Activated T-cell treated with anti-CD3 and anti-CD28 coated beads, Interleukin-2, amount 50 U/mL, for 24 hours (primary cell): ENCODE measurements at regions not wholly inside any gene's neighbourhood (a gene's known extent, or its start where the extent isn't known, plus 50 kb on each side); places are given as distances from the start of the nearest gene placed in this dataset.

Experiments used
- DNase-seq: peaks from one replicate; pipeline ENCODE4 v3.0.0-alpha.2; 2020
- H3K27ac Mint-ChIP-seq: 2 replicates; pipeline ENCODE4 v1.8.0; 2020; ENCODE audit warnings: mild to moderate bottlenecking, mixed read lengths
- H3K27me3 Mint-ChIP-seq: 2 replicates; pipeline ENCODE4 v1.8.0; 2020; ENCODE audit warnings: mixed read lengths
- H3K36me3 Mint-ChIP-seq: 2 replicates; pipeline ENCODE4 v1.8.0; 2020; ENCODE audit warnings: low read depth, mixed read lengths
- H3K4me1 Mint-ChIP-seq: 2 replicates; pipeline ENCODE4 v1.8.0; 2020; ENCODE audit warnings: low read depth, mixed read lengths
- H3K4me3 Mint-ChIP-seq: 2 replicates; pipeline ENCODE4 v1.8.0; 2020; ENCODE audit warnings: mild to moderate bottlenecking, moderate library complexity, mixed read lengths
- H3K9me3 Mint-ChIP-seq: 2 replicates; pipeline ENCODE4 v1.8.0; 2020; ENCODE audit warnings: mixed read lengths

- Mint-ChIP-seq H3K36me3 (no peaks in the 10 kb centered on the region), H3K9me3 (no peaks in the 10 kb centered on the region), H3K27ac (no peak overlapping the region), H3K4me1 (peaks cover 14% of the 10 kb centered on the region), H3K27me3 (peaks cover 7% of the 10 kb centered on the region), H3K4me3 (no peak overlapping the region)
- DNase-seq = no peak
Measured at GRCh38 chr4:149986917-149987316, 91.3 kb upstream of the DCLK2 start.

- Mint-ChIP-seq H3K4me1 (peaks cover 14% of the 10 kb centered on the region), H3K36me3 (no peaks in the 10 kb centered on the region), H3K27me3 (peaks cover 7% of the 10 kb centered on the region), H3K27ac (no peak overlapping the region), H3K4me3 (no peak overlapping the region), H3K9me3 (no peaks in the 10 kb centered on the region)
- no peak for DNase-seq
Measured at GRCh38 chr4:149987330-149988086, 90.7 kb upstream of the DCLK2 start.

GRCh38 chr4:149988087-149988410 is 90.2 kb upstream of the DCLK2 start:
- no peaks in the 10 kb centered on the region for H3K9me3 Mint-ChIP-seq
- H3K4me3 Mint-ChIP-seq = no peak overlapping the region
- no peaks in the 10 kb centered on the region for H3K36me3 Mint-ChIP-seq
- H3K27me3 Mint-ChIP-seq = peaks cover 10% of the 10 kb centered on the region
- H3K27ac Mint-ChIP-seq = no peak overlapping the region
- DNase-seq = no peak
- peaks cover 14% of the 10 kb centered on the region for H3K4me1 Mint-ChIP-seq

GRCh38 chr4:149993030-149993429 is 85.2 kb upstream of the DCLK2 start:
- no peak overlapping the region for H3K27ac Mint-ChIP-seq
- H3K4me3 Mint-ChIP-seq = no peak overlapping the region
- DNase-seq = no peak
- H3K36me3 Mint-ChIP-seq = no peaks in the 10 kb centered on the region
- peaks cover 5% of the 10 kb centered on the region for H3K4me1 Mint-ChIP-seq
- H3K9me3 Mint-ChIP-seq = no peaks in the 10 kb centered on the region
- H3K27me3 Mint-ChIP-seq = peaks cover 10% of the 10 kb centered on the region

GRCh38 chr4:149995134-149995756 is 83.0 kb upstream of the DCLK2 start:
- no peaks in the 10 kb centered on the region for H3K36me3 Mint-ChIP-seq
- H3K4me3 Mint-ChIP-seq = no peak overlapping the region
- H3K4me1 Mint-ChIP-seq = peaks cover 7% of the 10 kb centered on the region
- DNase-seq = no peak
- H3K27me3 Mint-ChIP-seq = peaks cover 12% of the 10 kb centered on the region
- no peak overlapping the region for H3K27ac Mint-ChIP-seq
- H3K9me3 Mint-ChIP-seq = no peaks in the 10 kb centered on the region

- H3K27me3 Mint-ChIP-seq = peaks cover 12% of the 10 kb centered on the region
- no peak for DNase-seq
- peaks cover 7% of the 10 kb centered on the region for H3K4me1 Mint-ChIP-seq
- no peaks in the 10 kb centered on the region for H3K9me3 Mint-ChIP-seq
- no peaks in the 10 kb centered on the region for H3K36me3 Mint-ChIP-seq
- H3K4me3 Mint-ChIP-seq = no peak overlapping the region
- no peak overlapping the region for H3K27ac Mint-ChIP-seq
Measured at GRCh38 chr4:149997881-149998421, 80.3 kb upstream of the DCLK2 start.

- no peaks in the 10 kb centered on the region for H3K9me3 Mint-ChIP-seq
- peaks cover 7% of the 10 kb centered on the region for H3K4me1 Mint-ChIP-seq
- peaks cover 15% of the 10 kb centered on the region for H3K27me3 Mint-ChIP-seq
- no peak overlapping the region for H3K27ac Mint-ChIP-seq
- no peak overlapping the region for H3K4me3 Mint-ChIP-seq
- no peak for DNase-seq
- H3K36me3 Mint-ChIP-seq = no peaks in the 10 kb centered on the region
Measured at GRCh38 chr4:149999485-150000074, 78.7 kb upstream of the DCLK2 start.

- H3K9me3 Mint-ChIP-seq = no peaks in the 10 kb centered on the region
- no peak overlapping the region for H3K27ac Mint-ChIP-seq
- no peaks in the 10 kb centered on the region for H3K36me3 Mint-ChIP-seq
- H3K4me3 Mint-ChIP-seq = no peak overlapping the region
- H3K4me1 Mint-ChIP-seq = peaks cover 7% of the 10 kb centered on the region
- no peak for DNase-seq
- peaks cover 19% of the 10 kb centered on the region for H3K27me3 Mint-ChIP-seq
Measured at GRCh38 chr4:150001815-150002214, 76.4 kb upstream of the DCLK2 start.

- H3K9me3 Mint-ChIP-seq = no peaks in the 10 kb centered on the region
Measured at GRCh38 chr4:150002561-150002960, 75.7 kb upstream of the DCLK2 start.

GRCh38 chr4:150004481-150004880 is 73.8 kb upstream of the DCLK2 start:
- H3K9me3 Mint-ChIP-seq = no peaks in the 10 kb centered on the region
- DNase-seq = no peak
- H3K4me1 Mint-ChIP-seq = no peaks in the 10 kb centered on the region
- no peak overlapping the region for H3K27ac Mint-ChIP-seq
- no peak overlapping the region for H3K4me3 Mint-ChIP-seq
- no peaks in the 10 kb centered on the region for H3K36me3 Mint-ChIP-seq
- peaks cover 27% of the 10 kb centered on the region for H3K27me3 Mint-ChIP-seq

More at GRCh38 chr4:150002561-150002960, 75.7 kb upstream of the DCLK2 start:
- Mint-ChIP-seq H3K27ac (no peak overlapping the region), H3K27me3 (peaks cover 24% of the 10 kb centered on the region), H3K4me3 (no peak overlapping the region), H3K36me3 (no peaks in the 10 kb centered on the region), H3K4me1 (peaks cover 5% of the 10 kb centered on the region)
- DNase-seq = no peak

GRCh38 chr4:150005537-150005936 is 72.7 kb upstream of the DCLK2 start:
- H3K36me3 Mint-ChIP-seq = no peaks in the 10 kb centered on the region
- H3K27ac Mint-ChIP-seq = no peak overlapping the region
- H3K27me3 Mint-ChIP-seq = peaks cover 23% of the 10 kb centered on the region
- H3K9me3 Mint-ChIP-seq = no peaks in the 10 kb centered on the region
- no peaks in the 10 kb centered on the region for H3K4me1 Mint-ChIP-seq
- H3K4me3 Mint-ChIP-seq = no peak overlapping the region
- no peak for DNase-seq

GRCh38 chr4:150006197-150006596 is 72.0 kb upstream of the DCLK2 start:
- Mint-ChIP-seq H3K27me3 (peaks cover 23% of the 10 kb centered on the region), H3K4me1 (no peaks in the 10 kb centered on the region), H3K4me3 (no peak overlapping the region), H3K36me3 (no peaks in the 10 kb centered on the region), H3K27ac (no peak overlapping the region), H3K9me3 (no peaks in the 10 kb centered on the region)
- no peak for DNase-seq

GRCh38 chr4:150007512-150007911 is 70.7 kb upstream of the DCLK2 start:
- Mint-ChIP-seq H3K4me1 (no peaks in the 10 kb centered on the region), H3K27ac (no peak overlapping the region), H3K4me3 (no peak overlapping the region), H3K36me3 (no peaks in the 10 kb centered on the region), H3K9me3 (no peaks in the 10 kb centered on the region), H3K27me3 (peaks cover 16% of the 10 kb centered on the region)
- no peak for DNase-seq

GRCh38 chr4:150008546-150008945 is 69.7 kb upstream of the DCLK2 start:
- no peaks in the 10 kb centered on the region for H3K36me3 Mint-ChIP-seq
- no peak for DNase-seq
- H3K27me3 Mint-ChIP-seq = peaks cover 13% of the 10 kb centered on the region
- H3K27ac Mint-ChIP-seq = no peak overlapping the region
- H3K4me3 Mint-ChIP-seq = no peak overlapping the region
- H3K9me3 Mint-ChIP-seq = no peaks in the 10 kb centered on the region
- H3K4me1 Mint-ChIP-seq = no peaks in the 10 kb centered on the region

GRCh38 chr4:150009533-150009932 is 68.7 kb upstream of the DCLK2 start:
- no peaks in the 10 kb centered on the region for H3K4me1 Mint-ChIP-seq
- H3K27ac Mint-ChIP-seq = no peak overlapping the region
- H3K4me3 Mint-ChIP-seq = no peak overlapping the region
- no peak for DNase-seq
- no peaks in the 10 kb centered on the region for H3K36me3 Mint-ChIP-seq
- H3K9me3 Mint-ChIP-seq = no peaks in the 10 kb centered on the region
- H3K27me3 Mint-ChIP-seq = peaks cover 17% of the 10 kb centered on the region
